ENCODE measurements at regions not wholly inside any gene's neighbourhood (a gene's known extent, or its start where the extent isn't known, plus 50 kb on each side); places are given as distances from the start of the nearest gene placed in this dataset.
"Not testable (repeated sequence)": the region's sequence is repeated elsewhere in the genome, so short reads cannot be mapped to it uniquely, and the experiment has no call there.

- no peak for DNase-seq
Observed at GRCh38 chr2:131753640-131754561, 226.2 kb downstream of the CCDC74A start.

- no peak for DNase-seq
Observed at GRCh38 chr2:131754929-131755720, 227.4 kb downstream of the CCDC74A start.

GRCh38 chr2:131756141-131756907, 228.6 kb downstream of the CCDC74A start:
- no peak for DNase-seq

- not testable (repeated sequence) for DNase-seq
Observed at GRCh38 chr2:131758941-131759340, 231.3 kb downstream of the CCDC74A start.

- DNase-seq = not testable (repeated sequence)
Observed at GRCh38 chr2:131774955-131775555, 247.4 kb downstream of the CCDC74A start.

- not testable (repeated sequence) for DNase-seq
Observed at GRCh38 chr2:131775903-131776506, 248.3 kb downstream of the CCDC74A start.

GRCh38 chr2:131780446-131780845, 252.8 kb downstream of the CCDC74A start:
- not testable (repeated sequence) for DNase-seq

GRCh38 chr2:131801210-131801744, 273.6 kb downstream of the CCDC74A start:
- DNase-seq = no peak

- peak; percentile 75 for DNase-seq
Observed at GRCh38 chr2:131801745-131802350, 274.2 kb downstream of the CCDC74A start.

- DNase-seq = peak; percentile 34
Observed at GRCh38 chr2:131802351-131802836, 274.7 kb downstream of the CCDC74A start.

- DNase-seq = not testable (repeated sequence)
Observed at GRCh38 chr2:131803237-131803636, 275.5 kb downstream of the CCDC74A start.

- not testable (repeated sequence) for DNase-seq
Observed at GRCh38 chr2:131812605-131813004, 284.9 kb downstream of the CCDC74A start.

- not testable (repeated sequence) for DNase-seq
Observed at GRCh38 chr2:131813378-131813777, 285.7 kb downstream of the CCDC74A start.

GRCh38 chr2:131818267-131818973, 290.7 kb downstream of the CCDC74A start:
- not testable (repeated sequence) for DNase-seq

- DNase-seq = not testable (repeated sequence)
Observed at GRCh38 chr2:131822237-131822721, 294.6 kb downstream of the CCDC74A start.

GRCh38 chr2:131823058-131823457, 295.4 kb downstream of the CCDC74A start:
- not testable (repeated sequence) for DNase-seq

- not testable (repeated sequence) for DNase-seq
Observed at GRCh38 chr2:131824986-131825385, 297.3 kb downstream of the CCDC74A start.

GRCh38 chr2:131827481-131828163, 299.9 kb downstream of the CCDC74A start:
- DNase-seq = no peak

GRCh38 chr2:131828164-131828561, 300.5 kb downstream of the CCDC74A start:
- no peak for DNase-seq

Data from CD4-positive, alpha-beta T cell treated with Interleukin-10 for 1 hour (primary cell).